NCI-H1092 treated with DMSO at 0.1 percent for 48 hours (cell line): ENCODE measurements at regions not wholly inside any gene's neighbourhood (a gene's known extent, or its start where the extent isn't known, plus 50 kb on each side); places are given as distances from the start of the nearest gene placed in this dataset.

Source experiments
- DNase-seq: peaks from one replicate; lab custom pipeline; 2025; lab: John Stamatoyannopoulos, UW

DNA sequence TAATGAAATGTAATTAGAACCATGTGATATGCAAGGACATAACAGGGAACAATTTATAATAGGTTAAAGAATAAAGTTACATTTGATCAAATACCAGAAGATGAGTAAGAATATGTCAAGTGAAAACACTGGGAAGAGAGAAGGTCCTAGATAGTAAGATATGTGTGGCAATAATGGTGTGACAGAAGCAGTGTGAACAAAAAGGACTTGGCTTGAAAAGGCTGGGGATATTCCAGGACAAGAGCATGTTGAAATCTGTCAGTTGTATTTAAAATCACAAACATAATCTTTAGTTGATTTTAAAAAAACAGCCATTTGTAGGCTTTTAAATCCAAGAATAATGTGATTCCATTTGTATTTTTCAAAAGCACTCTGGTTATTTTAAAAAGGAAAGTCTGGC is 1399.9 kb upstream of the SLC39A10 start:
- no peak for DNase-seq

DNA sequence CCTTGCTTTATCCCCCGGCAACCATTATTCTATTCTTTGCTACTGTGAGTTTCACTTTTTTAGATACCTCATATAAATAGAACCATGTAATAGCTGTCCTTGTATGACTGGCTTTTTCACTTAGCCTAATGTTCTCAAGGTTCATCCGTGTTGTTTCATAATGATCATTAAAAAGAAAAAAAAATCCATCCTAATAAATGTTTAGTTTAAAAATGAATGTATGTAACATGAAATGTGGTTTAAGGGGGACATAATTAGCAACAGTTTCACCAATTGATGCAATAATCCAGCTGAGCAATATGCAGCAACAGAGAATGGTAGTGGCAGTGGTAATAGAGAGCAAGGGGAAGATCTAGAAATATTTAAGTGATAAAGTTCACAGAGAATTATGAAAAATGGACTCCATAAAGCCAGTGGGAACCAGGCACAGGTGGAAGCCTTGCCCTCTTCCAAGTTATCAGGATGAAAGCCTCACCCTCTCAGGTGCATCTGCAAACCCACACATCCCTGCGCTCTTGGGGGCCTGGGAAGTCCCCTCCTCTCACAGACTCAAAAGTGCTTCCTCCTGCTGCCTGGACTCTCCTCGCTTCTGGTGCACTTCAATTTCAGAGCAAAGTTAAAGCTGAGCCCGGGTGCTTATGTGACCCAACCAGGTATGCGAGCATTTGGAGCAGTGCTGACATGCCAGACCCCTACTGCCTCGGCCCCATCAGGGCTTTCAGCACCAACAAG is 1403.3 kb upstream of the SLC39A10 start:
- no peak for DNase-seq

DNA sequence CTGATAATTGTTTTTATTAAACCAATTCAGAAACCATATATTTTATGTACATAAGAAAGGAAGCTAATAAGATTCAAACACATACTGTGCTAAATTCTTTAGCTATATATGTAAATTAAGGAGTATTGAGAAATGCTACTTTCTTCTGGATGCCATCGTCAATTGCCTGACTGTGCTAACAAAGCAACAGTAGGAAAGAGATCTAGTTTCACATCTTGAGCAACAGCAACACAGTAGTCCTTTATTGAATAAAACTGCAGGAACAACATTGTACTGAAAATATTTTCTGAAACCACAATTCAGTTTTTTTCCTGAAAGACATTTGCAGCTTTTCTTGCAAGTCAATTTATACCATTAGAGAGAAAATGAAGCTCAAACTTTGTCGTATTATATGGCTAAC is 1404.9 kb upstream of the SLC39A10 start:
- DNase-seq = no peak

DNA sequence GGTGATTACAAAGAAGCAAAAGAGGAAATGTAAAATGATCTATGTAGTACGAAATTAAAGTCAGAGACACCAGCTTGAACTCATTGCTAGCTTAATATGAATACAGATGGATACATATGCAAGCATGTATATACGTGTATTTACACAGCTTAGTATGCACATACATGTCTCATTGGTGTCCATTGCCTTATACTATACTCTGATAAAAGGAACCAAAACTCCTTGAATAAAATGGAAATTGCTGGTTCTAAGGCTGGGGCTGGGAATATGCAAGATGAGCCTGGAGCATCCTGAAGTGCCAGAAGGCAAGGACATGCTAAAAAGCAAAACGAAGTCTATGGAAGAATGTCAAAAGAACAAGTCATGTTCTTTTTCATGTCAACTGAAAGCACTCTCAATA is 1424.4 kb upstream of the SLC39A10 start:
- no peak for DNase-seq

DNA sequence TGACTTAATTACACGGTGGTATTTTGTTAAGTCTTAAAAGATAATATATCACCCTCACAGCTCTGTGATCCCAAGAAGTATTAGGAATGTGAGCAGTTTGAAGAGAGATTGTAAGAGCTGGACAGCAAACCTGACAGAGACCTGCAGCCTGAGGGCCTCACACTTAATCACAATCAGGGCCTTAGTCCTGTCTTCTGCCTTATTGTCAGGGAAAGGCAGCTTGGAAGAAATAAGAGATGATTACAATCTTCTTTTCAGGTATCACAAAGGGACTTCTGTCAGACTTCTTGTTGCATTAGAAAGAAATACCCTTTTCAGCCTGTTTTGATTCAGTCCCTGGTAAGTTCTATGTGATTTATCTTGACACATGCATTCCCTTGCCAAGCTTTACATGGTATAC is 1433.8 kb upstream of the SLC39A10 start:
- no peak for DNase-seq

DNA sequence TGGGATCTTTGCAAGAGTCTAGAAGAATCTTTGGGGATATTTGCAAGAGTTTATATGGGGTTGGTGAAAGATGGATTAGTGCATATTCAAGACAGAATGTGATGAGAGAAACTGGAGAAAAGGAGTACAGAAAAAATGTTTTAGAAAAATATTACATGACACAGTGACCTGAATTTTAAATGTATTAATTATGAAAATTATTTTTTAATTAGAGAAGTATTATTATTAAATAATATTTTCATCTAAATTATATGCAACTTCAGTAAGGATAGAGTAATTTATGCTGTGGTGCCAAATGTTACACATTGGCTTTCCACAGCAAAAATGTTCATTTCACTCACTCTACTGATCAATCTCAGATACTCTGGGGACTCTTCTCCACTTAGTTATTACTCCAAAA is 1442.8 kb upstream of the SLC39A10 start:
- no peak for DNase-seq

DNA sequence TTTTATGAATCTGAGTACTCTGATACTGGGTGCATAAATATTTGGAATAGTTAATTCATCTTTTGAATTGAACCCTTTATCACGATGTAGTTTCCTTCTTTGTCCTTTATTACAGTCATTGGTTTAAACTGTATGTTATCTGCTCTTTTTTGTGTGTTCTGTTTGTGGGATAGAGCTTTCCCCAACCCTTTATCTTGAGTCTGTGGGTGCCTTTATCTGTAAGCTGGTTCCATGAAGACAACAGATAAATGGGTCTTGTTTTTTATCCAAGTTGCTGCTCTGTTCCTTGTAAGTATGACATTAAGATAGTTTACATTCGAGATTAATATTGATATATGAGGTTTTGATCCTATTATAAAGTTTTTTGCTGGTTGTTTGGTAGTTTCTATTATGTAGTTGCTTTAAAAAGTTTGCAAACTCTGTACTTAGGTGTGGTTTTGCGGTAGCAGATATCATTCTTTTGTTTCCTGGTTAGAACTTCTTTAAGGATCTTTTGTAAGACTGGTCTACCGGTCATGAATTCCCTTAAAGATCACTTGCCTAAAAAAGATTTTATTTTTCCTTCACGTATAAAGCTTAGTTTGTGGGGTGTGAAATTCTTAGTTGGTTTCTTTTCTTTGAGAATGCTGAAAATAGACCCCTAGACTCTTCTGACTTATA is 1451.3 kb upstream of the SLC39A10 start:
- no peak for DNase-seq

DNA sequence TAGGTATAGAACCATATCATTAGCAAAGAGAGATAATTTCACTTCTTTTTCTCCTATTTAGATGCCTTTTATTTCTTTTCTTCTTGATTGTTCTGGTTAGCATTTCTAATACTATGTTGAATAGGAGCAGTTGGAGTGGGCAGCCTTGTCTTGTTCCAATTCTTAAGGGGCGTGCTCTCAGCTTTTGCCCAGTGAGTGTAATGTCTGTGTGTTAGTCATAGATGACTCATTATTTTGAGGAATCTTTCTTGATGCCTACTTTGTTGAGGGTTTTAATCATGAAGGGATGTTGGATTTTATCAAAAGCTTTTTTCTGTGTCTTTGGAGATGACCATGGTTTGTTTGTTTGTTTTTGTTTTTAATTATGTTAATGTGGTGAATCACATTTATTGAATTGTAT is 1453.1 kb upstream of the SLC39A10 start:
- no peak for DNase-seq

DNA sequence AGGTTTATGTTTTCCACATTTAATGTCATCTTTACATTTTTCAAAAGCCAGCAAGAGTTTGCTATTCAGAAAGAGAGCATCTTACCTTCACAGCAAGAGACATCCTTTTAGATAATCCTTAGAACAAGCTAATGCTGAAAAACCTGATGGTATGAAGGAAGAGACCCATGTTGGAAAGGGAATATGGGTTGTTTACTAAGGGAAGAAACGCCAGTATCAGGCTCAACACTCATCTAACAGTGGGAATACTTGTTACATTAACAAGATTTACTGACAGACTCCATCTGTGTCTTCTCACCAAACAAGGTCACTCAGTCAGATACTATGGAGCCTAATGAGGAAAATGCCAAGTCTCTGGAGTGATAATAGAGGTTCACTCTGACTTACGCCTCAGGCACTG is 1474.1 kb upstream of the SLC39A10 start:
- DNase-seq = no peak

DNA sequence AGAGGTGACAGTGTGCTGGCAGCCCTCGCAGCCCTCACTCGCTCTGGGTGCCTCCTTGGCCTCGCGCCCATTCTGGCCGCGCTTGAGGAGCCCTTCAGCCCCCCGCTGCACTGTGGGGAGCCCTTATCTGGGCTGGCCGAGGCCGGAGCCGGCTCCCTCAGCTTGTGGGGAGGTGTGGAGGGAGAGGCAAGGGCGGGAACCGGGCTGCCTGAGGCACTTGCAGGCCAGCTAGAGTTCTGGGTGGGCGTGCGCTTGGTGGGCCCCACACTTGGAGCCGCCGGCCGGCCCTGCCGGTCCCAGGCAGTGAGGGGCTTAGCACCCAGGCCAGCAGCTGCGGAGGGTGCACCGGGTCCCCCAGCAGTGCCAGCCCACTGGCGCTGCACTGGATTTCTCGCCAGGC is 1480.9 kb upstream of the SLC39A10 start:
- DNase-seq = no peak

DNA sequence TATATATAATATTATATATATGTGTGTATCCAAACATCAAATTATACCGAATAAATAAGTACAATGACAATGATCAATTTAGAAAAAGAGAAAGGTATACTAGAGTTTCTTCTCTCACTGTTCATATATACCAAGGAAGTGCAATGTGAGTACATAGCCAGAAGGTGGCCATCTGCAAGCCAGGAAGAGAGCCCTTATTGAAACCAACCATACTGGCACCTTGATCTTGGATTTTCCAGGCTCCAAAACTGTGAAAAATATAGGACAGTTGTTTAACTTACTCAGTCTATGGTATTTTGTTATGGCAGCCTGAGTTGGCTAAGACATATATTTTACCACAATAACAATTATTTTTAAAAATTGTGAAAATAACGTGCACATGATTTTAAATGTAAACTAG is 1490.2 kb upstream of the SLC39A10 start:
- DNase-seq = peak; percentile 31

DNA sequence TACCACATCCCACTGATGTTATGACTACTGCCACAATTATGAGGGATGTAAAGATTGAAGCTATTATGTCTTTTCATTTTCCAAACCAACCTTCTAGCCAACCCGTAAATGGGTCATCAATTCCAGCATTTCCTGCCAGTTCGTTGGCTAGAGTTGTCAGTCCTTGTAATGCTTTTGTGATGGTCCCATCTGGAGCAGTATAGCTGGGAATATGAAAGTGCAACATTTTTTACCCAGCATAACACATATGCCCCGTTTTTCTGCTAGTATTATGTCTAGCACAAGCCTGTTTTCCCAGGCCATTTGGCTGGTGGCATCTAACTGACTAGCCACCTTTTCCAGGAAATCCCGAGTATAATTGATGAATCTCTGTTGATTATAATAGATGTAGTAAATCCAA is 1501.6 kb upstream of the SLC39A10 start:
- DNase-seq = no peak

DNA sequence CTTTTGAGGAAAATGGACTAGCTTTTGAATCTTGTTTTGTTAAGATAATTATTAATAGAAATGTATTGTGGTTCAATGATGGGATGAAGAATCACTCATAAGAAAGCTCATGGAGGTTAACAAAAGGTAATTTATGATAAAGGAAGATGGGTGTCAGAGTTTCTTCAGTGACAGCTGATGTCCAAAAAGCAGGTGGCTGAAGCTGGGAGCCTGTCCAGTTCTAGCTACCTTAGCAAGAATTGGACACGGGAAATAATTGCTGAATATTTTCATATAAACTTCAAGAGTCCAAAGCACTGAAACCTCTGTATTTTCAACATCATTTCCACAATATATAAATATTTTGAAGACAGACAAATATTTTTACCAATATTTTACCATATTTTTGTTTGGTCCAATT is 1505.8 kb upstream of the SLC39A10 start:
- no peak for DNase-seq

DNA sequence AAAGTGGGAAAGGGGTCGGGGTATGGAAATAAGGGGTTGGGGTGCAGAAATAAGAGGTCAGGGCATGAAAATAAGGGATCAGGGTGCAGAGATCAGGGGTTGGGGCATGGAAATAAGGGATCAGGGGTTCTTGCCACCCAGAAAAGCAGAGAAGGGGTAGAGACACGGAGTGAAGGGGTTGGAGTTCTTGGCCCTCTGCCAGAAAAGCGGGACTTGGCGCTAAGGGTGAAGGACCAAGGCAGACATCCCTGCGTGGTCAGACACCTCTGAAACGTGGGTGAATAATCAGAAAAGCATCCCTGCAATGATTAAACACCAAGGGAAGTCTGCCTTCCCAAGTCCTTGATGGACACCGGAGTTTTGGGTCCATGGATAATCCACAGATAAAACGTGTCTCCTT is 1521.6 kb upstream of the SLC39A10 start:
- DNase-seq = no peak

DNA sequence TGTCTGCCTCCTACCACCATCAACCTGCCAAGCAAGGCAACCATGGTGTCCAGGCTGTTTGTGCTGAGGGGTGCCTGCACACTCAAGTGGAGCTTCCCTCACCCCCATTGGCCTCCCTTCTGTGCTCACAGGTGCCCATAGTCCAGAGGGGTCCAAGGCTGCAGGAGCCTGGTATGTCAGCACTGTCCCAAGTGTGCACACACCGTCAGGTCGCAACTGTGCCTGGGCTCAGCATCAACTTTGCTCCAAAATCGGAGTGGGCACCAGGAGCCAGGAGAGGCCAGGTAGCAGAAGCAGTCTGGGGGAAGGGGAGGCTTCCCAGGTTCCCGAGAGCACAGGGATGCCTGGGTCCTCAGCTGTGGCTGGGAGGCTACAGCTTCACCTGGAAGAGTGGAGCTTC is 1528.2 kb upstream of the SLC39A10 start:
- no peak for DNase-seq

DNA sequence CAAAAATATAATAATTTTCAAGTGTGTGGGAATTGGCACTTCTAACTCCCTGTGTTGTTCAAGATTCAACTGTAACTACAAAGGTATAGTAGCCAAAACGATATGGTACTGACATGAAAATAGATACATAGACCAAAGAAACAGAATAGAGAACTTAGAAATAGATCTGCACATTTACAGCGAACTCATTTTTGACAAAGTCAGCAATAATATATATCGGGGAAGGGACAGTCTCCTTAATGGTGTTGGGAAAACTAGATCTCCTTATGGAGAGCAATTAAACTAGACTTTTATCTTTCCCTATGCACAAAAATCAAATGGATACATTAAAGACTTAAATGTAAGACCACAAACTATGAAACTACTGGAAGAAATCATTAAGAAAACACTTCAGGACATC is 1530.6 kb upstream of the SLC39A10 start:
- DNase-seq = no peak

DNA sequence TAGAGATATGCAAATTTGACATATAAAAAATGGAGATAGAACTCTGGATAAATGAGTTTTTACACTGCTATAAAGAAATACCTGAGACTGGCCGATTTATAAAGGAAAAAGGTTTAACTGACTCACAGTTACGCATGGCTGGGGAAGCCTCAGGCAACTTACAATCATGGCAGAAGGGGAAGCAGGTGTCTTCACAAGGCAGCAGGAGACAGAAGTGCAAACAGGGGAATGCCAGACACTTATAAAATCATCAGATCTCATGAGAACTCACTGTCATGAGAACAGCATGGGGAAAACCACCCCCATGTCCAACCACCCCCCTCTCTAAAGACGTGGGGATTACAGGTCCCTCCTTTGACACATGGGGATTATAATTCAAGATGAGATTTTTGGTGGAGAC is 1540.2 kb upstream of the SLC39A10 start:
- no peak for DNase-seq

DNA sequence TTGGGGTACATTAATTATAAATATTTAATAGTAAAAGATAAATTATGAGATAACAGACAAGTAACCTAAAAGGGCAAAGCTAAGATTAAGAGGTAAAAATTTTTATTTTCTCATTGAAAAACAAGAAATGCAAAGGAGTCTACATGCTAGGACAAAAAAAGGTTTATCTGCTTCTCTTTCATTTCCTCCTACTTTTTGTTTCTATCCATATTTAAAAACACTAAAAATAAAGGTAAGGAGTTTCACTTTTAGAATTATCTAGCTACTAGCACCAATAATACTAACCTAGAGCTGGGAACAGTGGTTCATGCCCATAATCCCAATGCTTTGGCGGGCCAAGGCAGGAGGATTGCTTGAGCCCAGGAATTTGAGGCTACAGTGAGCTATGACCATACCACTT is 1551.7 kb upstream of the SLC39A10 start:
- DNase-seq = no peak

DNA sequence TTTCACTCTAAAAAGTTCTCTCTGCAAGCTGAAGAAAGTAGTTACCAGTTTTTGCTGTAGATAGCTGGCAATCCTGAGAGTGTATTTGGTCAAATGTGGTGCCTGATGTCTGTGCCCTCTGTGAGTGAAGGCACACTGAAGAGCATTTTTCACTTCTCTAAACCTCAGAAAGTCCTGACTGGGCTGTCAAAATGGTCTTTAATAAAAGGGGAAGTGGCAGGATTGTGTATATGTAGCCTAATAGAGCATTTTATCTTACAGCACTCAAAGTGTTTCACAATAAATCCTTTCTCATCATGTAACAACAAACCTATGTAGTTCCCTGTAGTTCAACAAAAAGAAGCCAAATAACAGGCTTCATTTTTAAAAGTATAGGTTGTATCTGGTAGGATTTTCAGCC is 1552.3 kb upstream of the SLC39A10 start:
- DNase-seq = no peak

DNA sequence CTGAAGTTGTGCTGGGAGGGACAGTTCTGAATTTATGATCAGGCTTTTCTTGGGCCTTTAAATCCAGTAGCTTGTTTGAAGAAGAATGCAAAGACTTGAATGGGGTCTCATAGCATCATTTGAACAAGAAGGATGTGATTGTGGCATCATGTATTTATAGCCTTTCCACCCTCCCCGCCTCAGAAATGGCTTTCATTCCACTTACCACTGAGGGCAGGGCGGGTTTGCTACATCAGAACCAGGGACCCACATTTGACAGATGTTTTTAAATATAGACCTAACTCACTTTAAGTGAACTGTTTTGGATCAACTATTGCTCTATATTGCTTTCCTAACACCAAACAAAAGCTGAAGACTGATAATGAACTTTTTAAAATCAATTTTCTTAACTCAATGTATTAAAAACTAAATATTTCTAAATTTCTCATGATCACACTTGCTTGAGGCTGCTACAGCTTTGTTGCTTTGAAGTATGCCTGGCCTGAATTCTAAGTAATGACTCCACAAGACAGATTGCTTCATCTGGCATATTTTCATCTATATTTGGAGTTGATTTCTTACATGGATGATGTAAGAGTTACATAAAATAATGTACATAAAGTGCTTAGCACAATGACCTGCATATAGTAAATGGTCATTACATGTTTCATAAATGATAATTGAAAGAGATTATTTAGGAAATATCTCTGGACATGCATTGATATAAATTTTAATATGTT is 1552.9 kb upstream of the SLC39A10 start:
- DNase-seq = no peak

DNA sequence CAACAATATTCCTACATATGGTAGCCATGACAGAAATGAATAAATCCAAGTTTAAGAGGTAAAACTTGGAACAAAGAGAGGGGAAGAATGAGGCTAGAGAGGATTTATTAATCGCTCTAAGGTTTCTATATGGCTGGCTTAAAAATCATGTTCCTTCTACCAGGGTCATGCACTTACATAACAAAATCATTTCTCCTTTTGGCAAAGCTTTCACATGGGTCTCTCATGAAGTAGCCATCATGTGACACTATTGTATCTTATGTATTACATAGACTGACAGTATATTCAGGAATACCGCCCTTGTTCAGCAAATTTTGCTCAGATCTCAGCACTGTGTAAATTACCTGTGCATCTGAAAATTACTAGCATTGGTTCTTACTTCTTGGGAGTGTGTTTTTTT is 1554.5 kb upstream of the SLC39A10 start:
- no peak for DNase-seq

DNA sequence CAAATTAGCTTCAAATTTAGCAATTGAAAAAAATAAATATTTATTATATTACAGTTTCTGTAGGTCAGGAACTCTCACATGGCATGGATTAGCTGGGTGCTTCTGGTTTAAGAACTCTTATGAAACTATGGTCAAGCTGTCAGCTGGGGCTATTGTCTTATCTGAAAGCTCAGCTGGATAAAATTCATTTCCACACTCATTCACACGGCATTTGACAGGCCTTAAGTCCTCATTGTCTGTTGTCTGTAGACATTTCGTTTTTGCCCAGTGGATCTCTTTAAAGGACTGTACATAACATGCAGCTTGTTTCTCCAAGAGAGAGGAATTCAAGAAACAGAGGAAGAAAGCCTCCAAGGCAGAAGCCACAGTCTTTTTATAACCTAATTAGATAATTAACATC is 1556.8 kb upstream of the SLC39A10 start:
- no peak for DNase-seq

DNA sequence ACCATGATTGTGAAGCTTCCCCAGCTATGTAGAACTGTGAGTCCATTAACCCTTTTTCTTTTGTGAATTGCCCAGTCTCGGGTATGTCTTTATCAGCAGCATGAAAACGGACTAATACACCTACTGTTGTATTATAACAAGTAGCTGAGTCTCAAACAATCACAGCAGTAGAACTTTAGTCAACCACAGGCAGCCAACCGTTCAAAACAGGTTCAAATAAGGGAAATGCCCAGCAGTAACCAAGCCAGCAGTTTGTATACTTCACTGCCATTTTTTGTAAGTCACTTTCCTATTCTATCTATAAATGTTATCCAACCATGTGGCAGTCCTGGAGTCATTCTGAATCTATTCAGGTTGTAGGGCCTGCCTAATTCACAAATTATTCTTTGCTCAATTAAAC is 1560.6 kb upstream of the SLC39A10 start:
- no peak for DNase-seq
